Stimulated activated CD4-positive, alpha-beta T cell treated with anti-CD3 and anti-CD28 coated beads, Interleukin-12 subunit alpha, Interleukin-12 subunit beta, amount 100 ng/mL, for 24 hours (primary cell): ENCODE measurements at regions not wholly inside any gene's neighbourhood (a gene's known extent, or its start where the extent isn't known, plus 50 kb on each side); places are given as distances from the start of the nearest gene placed in this dataset.

Experiments used
- DNase-seq, 2 experiments: peaks; one replicate each; pipeline ENCODE4 v3.0.0-alpha.2; 2020; ENCODE audit warnings: low read depth in 2 of 2

DNA sequence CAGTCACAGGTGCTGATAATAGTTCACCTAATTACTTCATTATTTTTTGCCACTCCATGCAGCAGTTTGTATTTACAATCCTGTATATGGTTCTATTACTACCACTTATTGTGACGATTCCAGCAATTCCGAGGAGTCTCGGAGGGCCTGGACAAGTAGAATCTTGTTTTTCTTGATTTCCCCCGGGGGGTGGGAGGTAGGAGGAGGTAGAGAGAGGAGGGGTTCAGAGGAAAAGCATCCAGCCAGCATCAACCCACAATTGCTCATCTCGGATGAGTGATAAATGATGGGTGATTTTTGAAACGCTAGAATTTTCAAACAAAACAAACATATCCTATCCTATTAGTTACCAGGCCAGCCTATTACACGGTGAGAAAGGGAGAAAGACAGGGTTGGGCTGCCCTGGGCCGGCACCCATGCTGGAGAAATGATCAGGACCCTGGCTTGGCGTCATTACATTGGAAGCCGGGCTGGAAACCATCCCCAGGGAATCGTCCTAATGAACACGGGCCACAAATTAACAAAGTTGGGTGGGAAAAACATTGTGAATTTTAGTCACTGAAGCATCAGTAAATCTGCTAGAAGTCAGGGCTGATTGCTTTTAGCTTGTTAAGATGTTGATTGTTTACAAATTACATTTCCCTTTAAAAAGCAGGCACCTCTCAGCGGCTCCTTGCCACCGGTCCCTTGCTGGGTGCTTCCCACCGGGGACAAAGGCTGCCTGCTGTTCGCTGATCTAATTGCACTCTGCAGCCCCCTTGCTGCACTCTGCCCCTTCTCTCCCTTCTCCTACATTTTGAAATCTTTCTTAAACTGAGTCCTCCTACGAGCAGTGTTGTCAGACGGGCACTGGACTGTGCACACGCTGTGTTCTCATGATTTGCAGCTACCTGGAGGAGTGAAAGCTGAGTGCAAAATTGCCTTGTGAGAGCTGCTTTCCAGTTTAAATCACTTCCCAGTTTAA is 95.5 kb downstream of the FAM204A start:
- no peak for DNase-seq

DNA sequence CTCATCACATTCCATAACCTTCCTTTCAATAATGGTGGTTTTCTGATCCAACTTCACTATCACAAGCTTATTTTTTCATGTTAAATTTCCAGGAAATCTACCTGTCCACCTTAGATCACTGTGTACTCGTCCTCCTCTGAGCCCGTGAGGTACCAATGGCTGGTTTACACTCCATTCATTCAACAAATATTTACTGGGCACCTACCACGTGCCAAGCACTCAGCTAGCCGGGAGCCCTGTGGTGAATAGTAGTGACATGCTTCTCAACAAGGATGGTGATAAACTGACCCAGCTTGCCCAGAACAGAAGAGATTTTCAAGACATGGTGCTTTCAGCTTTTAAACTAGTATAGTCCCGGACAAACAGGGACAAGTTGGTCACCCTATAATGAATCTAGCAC is 98.2 kb downstream of the FAM204A start:
- DNase-seq: no peak

DNA sequence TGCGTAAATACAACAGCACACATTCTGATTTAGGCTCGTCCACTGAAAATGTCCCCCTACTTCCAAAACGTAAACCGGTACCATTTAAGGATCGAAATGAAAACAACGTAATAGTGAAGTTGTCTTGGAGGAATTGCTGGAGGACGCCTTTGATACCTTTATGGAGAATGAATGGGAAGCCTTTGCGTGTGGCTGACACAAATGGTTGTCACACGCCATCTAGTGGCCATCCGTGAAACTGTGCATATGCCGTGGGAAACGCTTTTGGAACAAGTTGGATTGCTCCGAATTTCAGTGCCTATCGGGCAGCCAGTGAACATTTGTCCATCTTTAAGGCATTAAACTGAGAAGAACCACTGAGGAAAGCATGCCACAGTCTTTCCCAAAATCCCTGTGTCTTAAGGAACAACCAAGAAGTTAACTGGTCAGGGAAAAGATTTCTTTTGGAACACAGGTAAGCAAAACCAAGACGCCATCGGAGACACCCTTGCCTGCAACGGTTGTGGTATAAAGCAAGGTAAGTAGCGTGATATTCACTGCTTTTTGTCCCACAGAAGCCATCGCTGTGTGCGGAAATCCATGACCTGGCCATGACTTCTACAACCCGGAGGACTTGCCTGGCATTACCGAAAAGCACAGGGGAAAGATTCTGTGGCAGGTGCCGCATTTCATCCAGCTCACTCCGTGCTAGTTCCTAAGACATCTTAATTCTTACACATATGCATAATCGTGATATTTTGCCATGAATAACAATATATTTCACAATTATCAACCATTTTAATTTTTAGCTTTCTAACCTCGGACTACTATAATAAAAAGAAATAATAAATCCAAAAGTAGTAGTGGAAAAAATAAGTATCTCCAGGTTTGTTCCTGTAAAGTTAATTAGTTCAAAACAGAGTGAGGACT is 100.6 kb downstream of the FAM204A start:
- peak; percentile 35 to 61 for DNase-seq

DNA sequence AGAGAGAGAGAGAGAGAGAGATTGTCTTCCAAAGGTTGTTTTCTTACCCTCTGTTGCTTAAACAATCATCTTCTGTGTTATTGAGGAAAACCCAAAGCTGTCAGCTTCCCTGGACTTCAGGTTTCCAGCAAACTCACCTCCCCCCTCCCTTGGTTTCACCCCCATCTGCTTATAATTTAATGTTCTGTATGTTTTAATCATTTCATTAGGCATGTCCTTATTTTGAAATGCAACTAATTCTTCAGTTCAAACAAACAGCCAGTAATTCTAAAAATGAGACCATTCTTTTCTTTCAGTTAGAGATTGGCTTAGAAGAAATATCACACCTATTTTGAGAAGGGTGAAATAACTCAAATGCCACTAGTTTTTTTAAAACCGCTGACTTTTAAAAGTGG is 102.9 kb downstream of the FAM204A start:
- no peak for DNase-seq

DNA sequence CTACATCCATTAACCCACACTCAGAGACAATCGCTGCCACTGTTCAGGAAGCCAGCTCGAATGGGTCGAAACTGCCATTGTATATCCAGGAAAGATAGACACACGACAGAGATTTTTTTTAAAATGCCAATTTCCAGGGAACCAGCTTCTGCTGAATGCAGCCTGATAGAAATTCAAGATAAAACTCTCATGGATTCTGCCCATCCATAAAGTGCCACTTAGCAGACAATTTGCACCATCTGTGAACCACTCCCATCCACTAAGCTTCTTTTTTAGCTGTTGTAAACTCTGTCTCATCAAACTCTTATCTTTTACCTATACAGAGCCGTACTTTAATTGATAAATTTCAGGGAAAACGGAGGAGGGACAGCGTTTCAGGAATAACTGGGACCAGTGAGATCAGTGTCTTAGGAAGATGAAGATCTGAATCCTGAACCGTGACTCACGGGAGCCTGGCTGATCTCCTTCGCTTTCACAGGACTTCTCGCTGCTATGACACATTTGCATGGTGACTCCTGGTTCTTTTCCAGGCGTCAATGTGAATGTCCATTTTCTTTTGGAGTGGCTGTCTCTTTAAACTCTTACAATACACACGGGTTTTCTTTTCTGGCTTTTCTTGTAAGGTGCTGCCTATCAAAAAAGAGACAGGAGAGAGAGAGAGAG is 103.4 kb downstream of the FAM204A start:
- DNase-seq: no peak

DNA sequence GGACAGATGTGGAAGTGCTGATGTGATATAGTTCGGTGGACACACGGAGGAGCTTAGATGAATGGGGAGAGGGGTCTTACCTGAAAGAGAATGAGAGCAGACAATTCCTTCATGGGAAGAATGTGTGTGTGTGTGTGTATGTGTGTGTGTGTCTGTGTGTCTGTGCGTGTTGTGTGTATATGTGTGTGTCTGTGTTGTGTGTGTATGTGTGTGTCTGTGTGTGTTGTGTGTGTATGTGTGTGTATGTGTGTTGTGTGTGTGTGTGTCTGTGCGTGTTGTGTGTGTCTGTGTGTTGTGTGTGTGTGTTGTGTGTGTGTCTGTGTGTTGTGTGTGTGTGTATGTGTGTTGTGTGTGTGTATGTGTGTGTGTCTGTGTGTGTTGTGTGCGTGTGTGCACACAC is 104.2 kb downstream of the FAM204A start:
- DNase-seq: no peak

DNA sequence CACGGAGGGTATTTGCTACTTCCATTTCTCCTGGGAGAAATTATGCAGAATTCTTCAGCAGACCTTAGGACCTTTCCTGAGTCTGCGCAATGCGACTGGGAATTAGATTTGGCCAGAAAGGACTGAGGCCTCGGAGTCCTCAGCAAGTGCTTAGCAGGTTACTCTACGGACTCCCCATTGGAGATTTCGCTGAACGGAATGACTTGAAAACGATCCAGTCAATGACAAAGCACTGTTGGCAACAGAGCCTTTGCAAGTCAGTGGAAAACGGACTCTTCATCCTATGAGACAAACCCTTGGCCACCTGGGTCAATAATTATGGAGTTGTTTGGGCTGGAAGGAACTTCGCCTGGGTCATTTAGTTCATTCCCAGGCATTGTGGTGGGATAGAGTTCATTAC is 107.4 kb downstream of the FAM204A start:
- no peak for DNase-seq

DNA sequence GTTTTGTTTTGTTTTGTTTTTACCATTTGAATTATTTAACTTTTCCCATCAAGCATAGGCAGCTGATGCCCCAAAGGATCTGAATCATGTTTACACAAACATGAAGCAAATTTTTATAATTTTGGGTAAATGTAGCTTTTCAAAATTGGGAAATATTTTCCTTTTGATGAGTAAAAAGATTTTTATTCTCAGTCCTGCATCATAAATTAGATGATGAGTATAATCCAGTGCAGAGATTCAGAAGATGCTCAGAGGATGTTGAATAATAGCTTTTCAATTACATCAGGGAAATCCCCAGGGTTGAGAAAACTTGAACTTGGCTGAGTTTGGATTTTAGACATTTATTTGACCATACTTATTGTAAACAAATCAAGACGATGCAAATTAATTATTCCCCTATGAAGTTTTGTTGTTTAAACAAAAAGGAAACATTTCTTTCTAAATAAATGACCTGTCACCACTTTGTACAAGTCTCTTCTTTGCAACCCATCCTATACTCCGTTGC is 121.7 kb downstream of the FAM204A start:
- no peak for DNase-seq

DNA sequence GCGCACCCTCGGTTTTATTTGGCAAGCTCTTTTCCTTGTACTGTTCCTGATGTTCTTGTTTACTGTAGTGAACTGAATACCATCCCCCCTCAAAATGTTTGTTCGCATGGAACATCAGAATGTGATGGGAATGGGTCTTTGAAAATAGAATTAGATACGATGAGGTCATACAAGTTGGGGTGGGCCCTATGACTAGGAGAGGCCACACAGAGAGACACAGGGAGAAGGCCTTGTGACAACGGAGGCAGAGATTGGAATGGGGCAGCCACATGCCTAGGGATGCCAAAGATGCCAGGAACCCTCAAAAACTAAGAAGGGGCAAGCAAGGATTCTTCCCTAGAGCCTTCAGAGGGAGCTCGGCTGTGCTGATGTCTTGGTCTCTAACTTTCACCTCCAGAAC is 123.6 kb downstream of the FAM204A start:
- DNase-seq: no peak

DNA sequence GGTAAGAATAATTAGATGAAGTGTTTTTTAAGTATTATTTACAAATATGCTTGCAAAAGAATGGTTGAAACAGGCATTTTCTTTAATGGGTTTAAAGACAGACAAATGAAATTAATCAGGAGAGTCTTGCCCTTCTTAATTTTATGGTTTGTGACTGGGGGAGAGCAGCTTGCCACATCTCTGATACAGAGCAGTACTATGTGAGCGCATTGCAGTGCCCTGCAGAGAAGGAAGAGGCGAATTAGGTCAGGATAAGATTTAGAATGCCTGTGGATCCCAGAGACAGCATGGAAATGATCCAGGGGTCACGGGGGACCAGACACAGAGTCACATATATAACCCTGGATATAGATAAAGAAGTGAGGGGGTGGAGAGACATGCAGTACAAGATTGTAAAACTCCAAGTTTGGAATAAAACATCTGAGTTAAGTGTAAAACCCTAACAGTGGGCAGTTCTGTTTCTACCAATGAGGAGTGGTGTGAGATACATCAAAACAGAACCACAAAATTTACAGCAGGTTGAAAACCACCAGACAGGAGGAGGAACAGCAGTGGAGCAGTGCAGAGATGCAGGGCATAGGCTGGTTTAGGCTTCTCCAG is 125.5 kb downstream of the FAM204A start:
- DNase-seq: no peak

DNA sequence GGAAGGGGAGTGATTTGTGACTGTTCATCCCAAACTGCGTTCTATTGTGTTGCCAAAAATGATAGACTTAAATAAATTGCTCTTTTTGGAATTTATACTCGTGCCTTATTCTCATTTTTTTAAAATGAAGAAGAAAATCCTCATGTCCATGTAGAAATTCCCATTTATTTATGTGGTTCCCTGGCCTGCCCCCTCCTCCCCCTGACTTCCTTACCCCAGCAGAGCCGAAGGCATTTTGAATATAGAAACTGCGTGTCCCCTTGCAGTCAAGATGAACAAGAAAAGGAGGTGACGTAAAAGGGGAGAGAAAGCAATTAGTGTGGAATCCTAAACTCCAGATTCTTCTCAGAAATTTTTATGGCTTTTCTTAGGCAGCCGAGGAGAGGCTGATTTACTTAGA is 126.1 kb downstream of the FAM204A start:
- DNase-seq: no peak

DNA sequence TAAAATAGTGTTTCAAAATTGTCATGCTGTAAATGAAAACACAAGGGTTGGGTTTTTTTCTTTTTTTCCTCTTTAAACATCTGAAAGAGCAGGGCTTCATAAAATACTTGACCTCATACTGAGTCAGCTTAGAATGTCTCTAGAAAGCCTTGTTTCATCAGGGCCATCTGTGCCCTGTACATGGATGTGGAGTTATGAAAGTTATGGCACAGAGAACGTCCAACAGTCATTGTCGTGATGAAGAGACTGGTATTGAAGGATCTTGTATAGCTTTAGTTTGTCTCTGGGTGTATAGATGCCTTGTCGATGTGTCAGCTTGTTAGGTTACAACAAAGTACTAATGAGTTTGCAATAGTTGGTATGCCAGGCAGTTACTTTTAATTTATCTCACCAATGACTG is 127.3 kb downstream of the FAM204A start:
- no peak for DNase-seq

DNA sequence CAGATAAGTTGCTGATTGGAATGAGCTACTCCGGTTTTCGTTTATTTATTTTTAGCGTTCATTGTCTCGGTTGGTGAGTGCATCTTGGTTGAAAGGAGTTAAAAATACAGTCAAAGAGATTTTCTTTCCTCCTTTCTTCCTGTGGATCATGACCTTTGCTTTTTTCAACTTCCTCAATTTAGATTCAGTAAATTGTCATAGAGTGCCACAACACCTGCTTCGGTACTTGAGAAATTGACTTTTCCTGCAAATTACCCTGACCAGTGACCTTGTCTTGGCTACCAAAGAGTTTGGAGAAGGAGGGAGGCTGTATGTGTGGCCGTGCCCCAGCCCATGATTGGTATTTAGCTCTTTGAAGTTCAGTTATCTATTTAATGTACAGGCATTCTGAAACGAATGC is 128.7 kb downstream of the FAM204A start:
- DNase-seq: no peak

DNA sequence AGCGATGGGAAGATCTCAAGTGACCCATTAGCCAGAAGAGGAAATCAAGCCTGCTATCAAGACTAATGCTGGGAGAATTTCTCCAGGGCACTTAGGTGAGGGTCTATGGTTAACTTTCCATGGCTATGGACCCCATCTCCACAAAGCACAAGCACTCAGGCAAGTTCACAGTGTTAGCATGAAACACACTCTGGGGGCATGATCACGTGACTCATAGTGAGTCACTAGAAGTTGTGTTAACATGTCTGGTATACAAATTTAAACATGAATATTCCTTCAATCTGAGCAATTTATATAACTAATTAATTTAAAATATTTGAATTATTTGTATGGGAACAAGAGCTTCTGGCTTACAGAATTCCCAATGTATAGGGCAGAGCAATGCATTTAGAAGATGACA is 131.8 kb downstream of the FAM204A start:
- no peak for DNase-seq

DNA sequence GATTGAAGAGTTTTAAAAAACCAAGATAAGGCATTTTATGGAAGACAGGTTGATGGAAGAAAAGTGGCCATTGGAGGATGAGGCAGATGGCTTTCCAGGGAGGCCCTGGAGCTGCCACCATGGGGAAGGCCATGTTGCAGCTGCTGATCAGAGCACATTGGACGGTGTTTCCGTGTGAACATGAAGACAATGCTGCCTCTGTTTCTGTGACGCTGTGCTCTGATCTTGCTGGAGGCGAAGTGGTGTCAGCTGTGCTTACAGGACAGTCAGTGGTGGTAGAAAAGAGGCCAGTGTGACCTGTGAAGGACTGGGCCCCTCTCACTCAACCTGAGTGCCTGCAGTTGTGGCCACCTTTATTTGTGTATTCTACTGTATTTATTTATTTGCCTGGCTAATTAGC is 132.9 kb downstream of the FAM204A start:
- DNase-seq: no peak

DNA sequence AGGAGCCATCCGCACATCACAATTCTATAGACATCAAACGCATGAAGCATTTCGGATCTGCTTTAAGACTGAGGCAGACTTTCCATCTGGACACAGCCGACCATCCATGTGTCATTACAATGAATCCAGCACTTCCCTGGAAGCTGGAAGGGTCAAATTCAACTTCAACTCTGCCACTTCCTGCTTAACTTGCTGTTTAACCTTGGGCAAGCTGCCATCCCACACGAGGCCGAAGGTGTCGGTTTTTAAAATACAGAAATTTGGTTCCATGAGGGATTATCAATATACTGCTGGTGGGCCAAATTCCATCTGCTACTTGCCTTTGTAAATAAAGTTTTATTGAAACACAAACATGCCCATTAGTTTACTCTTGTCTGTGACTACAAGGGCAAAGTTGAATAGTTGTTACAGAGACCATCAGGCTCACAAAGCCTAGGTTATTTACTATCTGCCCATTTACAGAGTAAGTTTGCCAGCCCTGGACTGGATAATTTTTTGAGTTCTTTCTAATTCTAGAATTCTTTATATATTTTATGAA is 134.6 kb downstream of the FAM204A start:
- no peak for DNase-seq

DNA sequence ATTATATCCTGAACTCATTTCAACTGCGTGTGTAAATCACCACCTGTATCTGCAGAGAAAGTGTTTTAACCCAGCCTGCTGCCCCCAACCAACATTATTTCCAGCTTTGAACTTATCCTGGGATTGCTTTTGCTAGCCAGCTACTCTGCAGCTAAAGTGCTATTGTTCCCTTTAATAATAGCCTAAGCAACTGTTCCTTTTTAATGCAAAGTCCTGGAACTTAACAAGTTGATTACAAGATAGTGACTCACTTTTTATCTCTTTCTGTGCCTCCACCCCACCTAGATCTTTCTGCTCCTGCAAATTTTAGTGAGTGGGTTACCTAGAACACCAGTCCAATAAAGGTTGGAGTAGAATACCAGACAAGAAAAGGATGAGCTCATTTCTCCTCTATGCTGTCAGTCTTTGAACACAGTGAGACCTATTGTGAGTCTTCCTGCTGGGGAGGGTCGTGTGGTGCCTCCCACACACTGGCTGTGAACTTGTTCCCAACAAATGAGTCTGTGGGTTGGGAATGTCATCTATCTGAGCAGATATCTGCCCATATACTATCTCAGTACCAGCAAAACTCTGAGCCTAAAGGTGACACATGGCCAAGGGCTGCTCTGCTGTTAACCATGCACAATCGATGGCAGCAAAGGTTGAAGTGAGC is 137.7 kb downstream of the FAM204A start:
- no peak for DNase-seq

DNA sequence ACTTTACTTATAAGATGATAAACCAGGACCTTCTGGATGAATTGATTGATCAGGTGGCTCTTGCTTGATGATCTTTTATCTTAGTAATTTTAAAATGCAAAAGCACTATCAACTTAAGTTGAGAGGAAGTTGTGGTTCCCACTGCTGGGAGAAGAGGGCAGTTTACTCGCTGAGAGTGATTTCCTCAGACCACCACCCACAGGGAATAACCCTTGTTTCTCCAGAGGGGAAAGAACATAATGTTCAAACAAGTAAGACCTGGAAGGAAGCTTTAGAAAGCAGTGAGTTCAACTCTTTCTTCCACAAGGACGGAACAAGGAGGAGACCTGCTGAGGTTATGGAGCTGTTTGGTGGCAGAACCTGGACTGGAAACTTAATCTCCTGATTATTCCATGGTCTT is 138.7 kb downstream of the FAM204A start:
- DNase-seq: no peak

DNA sequence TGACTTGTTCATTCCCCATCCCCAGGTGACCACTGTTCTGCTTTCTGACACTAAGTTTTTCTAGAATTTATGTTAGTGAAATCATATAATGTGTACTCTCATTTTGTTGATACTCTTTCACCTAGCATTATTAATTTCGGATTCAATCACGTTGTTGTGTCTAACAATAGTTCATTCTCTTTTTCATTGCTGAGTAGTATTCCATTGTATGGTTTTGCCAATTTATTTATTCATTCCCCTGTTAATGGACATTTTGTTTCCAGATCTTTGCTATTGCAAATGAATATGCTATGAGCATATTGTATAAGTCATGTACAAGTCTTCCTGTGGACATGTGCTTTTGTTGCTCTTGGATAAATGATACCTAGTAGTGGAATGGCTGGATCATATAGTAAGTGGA is 146.4 kb downstream of the FAM204A start:
- DNase-seq: no peak

DNA sequence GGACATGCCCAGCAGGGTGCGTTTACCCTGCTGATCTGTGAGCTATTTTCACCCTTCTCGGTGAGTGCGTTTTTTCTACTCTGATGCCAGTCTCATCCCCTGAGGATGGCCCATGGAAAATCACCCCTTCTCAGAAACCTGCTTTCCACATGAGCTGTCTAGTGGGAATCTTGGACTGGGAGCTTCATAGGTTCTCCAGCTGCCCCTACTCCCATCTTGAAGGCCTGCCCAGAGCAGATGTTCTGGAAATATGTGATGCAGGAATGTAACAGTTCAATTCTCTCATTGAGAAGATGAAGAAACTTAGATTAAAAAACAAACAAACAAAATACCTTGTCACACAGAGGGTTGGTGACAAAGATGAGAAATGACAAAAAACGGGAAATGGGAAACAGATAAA is 146.9 kb upstream of the RAB11FIP2 start:
- no peak for DNase-seq

DNA sequence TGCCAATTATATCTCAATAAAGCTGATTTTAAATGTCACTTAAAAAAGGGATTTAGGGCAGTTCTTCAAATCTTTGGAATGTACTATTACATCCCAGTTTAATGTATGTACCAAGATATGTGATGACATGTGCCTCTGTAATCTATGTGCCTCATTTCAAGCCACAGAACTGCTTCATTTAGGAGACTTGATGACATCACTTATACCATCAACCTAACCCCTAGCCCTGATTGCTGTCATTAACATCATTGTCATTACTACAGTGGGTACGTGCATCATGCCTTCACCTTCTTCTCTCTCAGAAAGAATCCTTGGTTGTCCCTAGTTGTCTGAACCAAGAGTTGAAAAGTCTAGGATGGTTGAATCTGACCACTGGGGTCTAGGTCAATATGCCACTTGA is 134.3 kb upstream of the RAB11FIP2 start:
- DNase-seq: no peak
